Smooth muscle cell of the brain vasculature (primary cell): ENCODE measurements at regions not wholly inside any gene's neighbourhood (a gene's known extent, or its start where the extent isn't known, plus 50 kb on each side); places are given as distances from the start of the nearest gene placed in this dataset.

ENCODE experiments used
- DNase-seq: peaks from one replicate; pipeline ENCODE4 v3.0.0-alpha.2; 2012; ENCODE audit warnings: low read depth, low spot score

DNA sequence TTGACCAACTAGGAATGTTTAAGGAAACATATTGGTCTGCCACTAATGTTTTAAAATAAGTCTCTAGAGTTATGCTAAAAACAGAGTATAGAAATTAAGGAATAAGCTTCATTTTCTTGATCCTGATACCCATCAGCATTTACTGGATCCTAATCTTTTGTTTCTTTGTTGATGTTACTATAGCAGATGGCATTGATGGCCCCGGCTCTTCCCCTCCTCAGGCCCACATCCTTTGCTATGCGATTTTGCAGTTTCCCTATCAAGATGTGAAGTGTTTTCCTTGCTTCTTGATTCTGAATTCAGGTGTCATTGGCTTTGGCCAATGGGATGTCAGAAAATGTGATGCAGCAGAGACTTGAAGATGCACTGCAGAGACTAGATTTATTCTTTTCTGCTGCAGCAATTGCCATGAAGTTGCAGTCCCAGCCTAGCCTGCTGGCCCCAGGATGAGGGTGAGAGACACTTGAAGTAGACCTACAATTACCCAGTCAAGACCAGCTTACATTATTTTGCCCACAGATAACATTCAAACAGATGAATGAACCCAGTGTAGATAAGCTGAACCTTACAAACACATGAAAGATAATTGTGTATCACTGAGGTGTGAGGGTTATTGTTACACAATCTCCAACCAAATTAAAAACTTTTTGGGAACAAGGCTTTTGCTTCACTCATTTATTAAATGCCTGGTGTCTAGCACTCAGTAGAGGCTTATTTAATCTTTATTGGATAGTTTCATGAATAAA is 115.2 kb upstream of the ITGA4 start:
- no peak for DNase-seq

- no peak for DNase-seq
Observed at GRCh38 chr2:181348107-181348837, 108.9 kb upstream of the ITGA4 start.

DNA sequence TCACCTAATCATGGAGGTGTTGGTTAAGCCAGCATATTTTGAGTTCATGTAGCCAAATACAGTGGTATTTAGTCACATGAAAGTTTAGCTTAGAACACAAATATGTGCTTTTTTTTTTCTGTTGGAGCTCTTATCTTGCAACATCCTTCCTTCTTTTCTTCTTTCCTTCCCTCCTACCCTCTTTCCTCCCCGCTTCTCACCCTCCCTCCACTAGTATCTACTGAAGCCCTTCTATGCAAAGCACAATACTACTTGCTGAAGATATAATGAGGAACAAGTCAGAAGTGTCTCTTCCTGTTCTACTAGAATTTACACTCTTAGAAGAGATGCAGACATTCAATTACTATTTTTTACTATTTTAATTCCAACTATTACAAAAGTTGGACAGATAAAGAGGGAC is 105.0 kb upstream of the ITGA4 start:
- DNase-seq, result no peak

DNA sequence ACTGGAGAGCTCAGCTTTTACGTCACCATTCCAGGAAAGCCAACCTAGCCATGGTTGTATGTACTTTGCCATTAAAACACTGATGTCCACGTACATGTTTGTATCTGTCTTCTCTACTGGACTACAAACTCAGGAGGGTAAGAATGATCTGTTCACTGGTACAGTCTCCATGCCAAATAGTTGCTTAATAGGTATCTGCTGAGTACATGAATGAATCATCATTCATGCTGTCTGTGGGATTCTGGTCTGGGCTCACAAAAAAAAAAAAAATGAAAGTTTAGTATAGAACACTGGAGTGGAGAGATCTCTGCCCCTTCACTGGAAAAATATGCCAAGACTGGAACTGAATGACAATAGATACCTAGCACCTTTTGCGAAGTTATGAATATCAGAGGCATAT is 102.6 kb upstream of the ITGA4 start:
- peak; percentile 13 for DNase-seq

DNA sequence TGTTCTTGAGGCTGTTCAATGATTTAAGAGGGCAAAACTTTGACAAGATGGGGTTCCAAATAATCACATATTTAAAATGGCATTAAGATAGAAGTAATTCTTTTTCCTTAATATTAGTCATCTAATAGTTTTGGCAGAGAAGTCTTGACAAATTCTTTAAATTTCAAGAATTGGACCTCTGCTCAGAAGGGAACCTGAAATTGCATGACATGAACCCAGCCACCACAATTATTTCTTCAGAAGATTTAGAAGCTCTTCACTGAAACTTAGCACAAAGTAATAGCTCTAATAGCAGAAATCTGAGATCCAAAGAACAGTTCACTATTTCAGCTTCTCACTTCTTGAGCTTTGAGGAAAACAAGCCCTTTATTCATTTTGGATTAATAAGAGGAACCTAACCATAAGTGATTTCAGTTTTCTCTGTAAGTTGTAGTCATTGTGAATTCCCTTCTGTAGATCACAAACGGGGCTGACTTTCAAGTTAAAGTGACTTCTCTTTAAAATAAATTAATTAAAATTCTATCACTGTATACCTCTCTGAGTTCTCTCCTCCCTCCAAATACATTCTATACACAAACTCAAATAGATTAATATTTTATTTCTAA is 100.6 kb upstream of the ITGA4 start:
- no peak for DNase-seq

GRCh38 chr2:181357979-181358378 is 99.2 kb upstream of the ITGA4 start:
- no peak for DNase-seq

DNA sequence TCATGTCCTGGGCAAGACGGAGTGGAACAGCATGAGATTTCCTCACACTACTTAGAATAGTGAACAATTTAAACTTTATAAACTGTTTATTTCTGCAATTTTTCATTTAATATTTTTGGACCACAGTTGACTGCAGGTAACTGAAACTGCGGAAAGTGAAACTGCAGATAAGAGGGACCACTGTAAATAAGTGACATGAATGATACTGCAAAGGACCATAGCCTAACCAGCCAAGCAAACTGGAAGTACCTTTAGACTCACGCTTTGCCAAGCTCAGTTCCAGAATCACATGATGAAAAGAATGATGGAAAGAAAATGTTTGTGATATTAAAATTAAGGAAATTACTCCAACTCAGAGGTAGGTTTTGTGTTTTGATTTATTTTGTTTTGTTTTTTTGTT is 94.6 kb upstream of the ITGA4 start:
- no peak for DNase-seq

DNA sequence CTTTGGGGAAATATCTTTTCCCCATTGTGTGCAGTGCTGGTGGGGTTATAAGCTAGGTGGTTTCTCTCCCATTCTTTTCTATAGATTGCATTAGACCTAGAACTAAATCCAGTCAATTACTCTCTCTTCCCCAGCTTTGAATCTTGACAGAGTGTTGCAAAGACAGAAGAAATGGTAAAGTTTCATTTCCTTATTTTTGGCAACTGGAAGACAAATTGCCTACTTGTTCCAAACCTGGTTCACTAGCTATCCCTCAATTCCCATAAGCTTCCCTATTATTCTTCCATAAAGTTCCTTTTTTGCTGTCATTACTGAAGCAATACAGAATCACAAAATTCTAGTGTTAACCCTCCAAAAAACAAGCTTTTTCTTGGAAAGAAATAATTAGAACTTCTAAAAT is 94.0 kb upstream of the ITGA4 start:
- DNase-seq, result no peak

GRCh38 chr2:181364492-181365170 is 92.6 kb upstream of the ITGA4 start:
- DNase-seq, result no peak

- DNase-seq, result no peak
Observed at GRCh38 chr2:181366675-181367175, 90.5 kb upstream of the ITGA4 start.

GRCh38 chr2:181367411-181367810 is 89.8 kb upstream of the ITGA4 start:
- DNase-seq, result no peak

- DNase-seq, result no peak
Observed at GRCh38 chr2:181367906-181368435, 89.2 kb upstream of the ITGA4 start.

DNA sequence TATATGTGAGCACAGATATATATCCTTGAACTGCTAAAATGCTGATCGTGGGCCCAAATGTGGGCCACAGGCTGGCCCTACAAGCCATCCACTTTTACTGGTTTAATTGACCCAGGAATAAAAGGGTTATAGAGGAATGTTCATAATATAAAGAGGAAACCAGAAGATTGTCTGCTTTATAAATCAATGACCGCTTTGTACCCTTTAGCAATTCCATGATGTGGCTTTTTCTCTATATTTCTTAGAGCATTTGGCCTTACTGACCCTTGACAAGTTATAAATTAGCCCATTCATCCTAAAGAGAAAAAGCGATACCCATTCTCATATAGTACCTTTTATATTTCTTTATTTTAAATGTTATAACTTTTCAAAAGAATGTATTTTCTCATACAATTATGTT is 87.1 kb upstream of the ITGA4 start:
- DNase-seq, result no peak

- no peak for DNase-seq
Observed at GRCh38 chr2:181371195-181371594, 86.0 kb upstream of the ITGA4 start.

DNA sequence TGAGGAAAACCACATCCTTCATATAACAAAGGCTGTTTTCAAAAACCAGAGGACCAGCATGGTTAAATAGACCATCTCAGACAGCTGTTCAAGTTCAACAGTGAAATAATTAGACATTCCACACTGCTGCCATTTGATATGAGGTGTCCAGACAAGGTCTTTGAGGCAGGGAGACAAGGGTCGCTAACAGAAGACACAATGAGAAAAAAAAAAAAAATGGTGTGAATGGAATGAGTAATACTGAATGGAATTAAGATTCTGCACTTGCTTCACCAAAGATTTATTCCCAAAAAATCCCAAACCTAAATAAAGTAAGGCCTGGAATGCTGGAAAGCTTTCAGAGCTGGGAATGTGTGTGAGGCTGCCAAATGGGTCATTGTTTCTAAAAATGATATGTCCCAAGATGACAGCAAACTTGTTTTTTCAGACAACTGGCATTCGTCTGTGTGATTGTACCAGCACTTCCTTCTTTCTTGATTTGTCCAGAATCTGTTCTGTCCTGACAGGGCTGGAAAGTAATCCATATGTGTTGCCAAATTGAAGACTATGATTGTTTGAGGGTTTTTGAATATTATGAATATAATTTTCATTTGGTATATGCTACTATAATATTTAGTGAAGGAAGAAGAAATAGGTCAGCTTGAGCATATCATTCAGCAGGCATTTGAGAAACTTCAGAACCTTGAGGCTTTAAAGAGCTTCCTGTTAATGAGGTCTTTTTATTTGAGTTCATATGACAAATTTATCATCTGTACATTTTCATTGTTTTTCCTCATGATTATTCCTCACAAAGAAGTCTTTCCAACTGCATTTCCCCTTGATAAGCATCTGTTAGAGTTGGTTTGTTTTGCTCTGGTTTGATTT is 85.2 kb upstream of the ITGA4 start:
- no peak for DNase-seq

- no peak for DNase-seq
Observed at GRCh38 chr2:181372646-181373040, 84.5 kb upstream of the ITGA4 start.

DNA sequence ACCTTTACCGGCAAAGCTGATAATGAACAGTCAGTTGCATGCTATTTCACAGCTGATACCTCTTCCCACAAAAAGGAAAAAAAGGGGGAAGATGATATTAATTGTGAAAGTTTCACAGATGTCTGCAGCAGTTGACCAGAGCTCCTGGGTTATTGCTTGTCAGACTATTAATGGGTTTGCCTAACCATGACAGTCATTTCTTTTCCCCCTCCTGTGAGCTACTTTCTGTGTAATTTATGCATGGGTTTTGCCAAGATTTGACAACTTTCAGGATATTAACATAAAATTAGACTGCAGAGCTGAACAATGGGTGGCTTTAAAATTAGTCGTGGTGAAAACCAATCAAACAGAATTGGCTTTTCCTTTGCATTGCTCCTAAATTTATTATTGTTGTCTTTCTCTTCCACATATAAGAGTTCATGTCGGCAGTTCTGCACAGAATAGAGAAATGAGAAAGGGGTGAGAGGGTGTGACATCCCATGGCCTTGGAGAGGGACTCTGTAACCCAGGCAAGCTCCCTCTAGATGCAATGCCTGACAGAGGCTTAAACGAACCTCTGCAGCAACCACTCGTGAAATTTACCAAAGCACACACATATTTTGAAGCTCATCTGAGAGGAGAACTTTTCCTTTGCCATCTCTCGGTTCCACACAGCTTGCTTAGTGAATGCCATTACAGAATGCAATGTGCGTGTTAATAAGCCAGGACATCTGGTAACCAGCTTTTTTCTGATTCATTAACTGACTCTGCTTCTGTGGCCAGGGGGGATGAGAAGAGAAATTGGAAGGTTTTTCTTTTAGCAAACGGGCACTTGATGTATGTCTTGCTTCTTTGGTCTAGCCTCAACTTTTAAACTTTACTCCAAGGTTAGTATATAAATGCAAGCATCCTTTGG is 82.2 kb upstream of the ITGA4 start:
- no peak for DNase-seq

DNA sequence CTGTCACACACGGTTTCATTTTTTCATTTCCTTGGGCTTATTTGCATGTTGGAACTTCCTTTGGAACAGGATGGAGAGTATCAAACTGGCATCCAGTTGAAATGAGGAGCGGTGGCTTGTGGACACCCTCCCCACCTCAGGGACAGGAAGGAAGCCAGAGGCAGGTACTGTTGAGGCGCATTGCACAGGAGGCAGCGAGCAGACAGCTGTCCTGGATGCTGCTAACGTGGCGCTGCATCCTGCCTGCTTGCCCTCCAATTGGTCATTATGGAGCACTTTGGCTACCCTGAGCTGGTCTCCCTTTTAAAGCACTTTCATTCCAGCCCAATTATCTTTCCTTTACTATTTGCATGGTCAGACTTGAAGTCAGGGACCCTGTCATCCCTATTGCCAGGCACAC is 80.7 kb upstream of the ITGA4 start:
- no peak for DNase-seq

DNA sequence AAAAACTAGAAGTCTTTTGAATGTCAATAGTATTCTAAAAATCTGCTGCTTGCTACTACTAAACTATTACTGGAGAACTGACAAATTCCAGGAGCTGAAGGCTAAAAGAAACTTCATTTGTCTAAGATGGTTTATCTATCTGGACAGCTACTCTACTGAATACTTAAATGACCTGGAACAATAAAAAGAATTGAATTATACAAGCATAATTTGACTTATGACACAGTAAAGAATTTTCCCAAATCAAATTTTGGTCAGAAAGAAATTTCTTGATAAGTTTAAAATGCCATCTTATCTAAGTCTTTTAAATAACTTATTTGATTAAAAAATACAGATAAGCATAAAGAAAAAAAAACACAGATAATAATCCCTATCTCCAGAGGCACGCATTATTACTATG is 80.2 kb upstream of the ITGA4 start:
- DNase-seq, result no peak

DNA sequence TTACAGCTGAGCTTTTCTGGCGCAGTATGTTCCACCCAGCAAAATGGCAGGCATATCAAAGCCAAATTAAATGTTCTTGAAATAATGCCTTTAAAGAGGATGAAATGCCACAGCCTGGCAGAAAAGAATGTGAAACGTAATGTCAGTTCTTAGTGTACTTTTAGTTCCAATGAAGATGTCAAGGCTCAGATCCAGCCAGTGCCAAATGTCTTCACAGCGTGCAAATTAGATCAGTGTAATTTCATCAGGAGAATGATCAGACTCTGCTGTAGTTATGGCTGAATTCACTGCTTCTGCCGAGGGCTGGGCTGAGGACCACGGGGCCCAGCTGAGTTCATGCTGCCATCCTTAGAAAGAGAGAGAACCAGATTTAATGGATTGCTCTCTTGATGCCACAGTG is 78.7 kb upstream of the ITGA4 start:
- no peak for DNase-seq
